Neutrophil (primary cell): ENCODE measurements at regions not wholly inside any gene's neighbourhood (a gene's known extent, or its start where the extent isn't known, plus 50 kb on each side); places are given as distances from the start of the nearest gene placed in this dataset.

Experiments
- H3K27ac ChIP-seq: fragments of 200-600 bp; sonication (generic); 2 replicates; pipeline ENCODE4 v1.5.1; 2016; ENCODE audit warnings: mild to moderate bottlenecking, moderate library complexity
- H3K27me3 ChIP-seq: fragments of 200-600 bp; sonication (generic); 2 replicates; pipeline ENCODE4 v1.6.0; 2016; ENCODE audit warnings: mild to moderate bottlenecking
- H3K36me3 ChIP-seq: fragments of 200-600 bp; sonication (generic); 2 replicates; pipeline ENCODE4 v1.5.1; 2017
- H3K4me1 ChIP-seq, 2 experiments: fragments of 200-600 bp in 1 of 2; sonication (generic) in 1 of 2; 1 replicate in 1 of 2; 2 replicates in 1 of 2; pipeline versions ENCODE4 v1.5.1 to v1.6.1; 2013 to 2016; ENCODE audit warnings: low read depth in 1 of 2, low read length in 1 of 2, mild to moderate bottlenecking in 1 of 2, moderate library complexity in 1 of 2; ENCODE audit not compliant: control insufficient read depth in 1 of 2, insufficient read depth in 1 of 2
- H3K4me3 ChIP-seq, 2 experiments: fragments of 200-600 bp in 1 of 2; sonication (generic) in 1 of 2; 1 replicate in 1 of 2; 2 replicates in 1 of 2; pipeline ENCODE4 v1.5.1; 2013 to 2016; ENCODE audit warnings: low read depth in 1 of 2, low read length in 1 of 2, mild to moderate bottlenecking in 1 of 2, moderate library complexity in 1 of 2
- H3K9me3 ChIP-seq: fragments of 200-600 bp; sonication (generic); 2 replicates; pipeline ENCODE4 v1.5.1; 2016
- CTCF ChIP-seq: fragments of 200-600 bp; sonication (generic); IDR thresholded peaks from 2 replicates; pipeline ENCODE4 v1.5.1; 2016; ENCODE audit warnings: antibody characterized with exemption

- no peak overlapping the region for H3K27ac ChIP-seq
- no peaks in the 10 kb centered on the region for H3K4me1 ChIP-seq
- no peak overlapping the region for H3K4me3 ChIP-seq
- no peaks in the 10 kb centered on the region for H3K36me3 ChIP-seq
- no peaks in the 10 kb centered on the region for H3K9me3 ChIP-seq
- no peak for TF ChIP-seq CTCF
- H3K27me3 ChIP-seq = no peaks in the 10 kb centered on the region
Observed at GRCh38 chr7:33739286-33739685, 166.1 kb upstream of the BMPER start.

GRCh38 chr7:33742521-33742920, 162.8 kb upstream of the BMPER start:
- no peak for TF ChIP-seq CTCF
- Histone ChIP-seq H3K4me3 (no peak overlapping the region), H3K27ac (no peak overlapping the region)

GRCh38 chr7:33742999-33743587, 162.2 kb upstream of the BMPER start:
- TF ChIP-seq CTCF = no peak
- no peaks in the 10 kb centered on the region for H3K36me3 ChIP-seq
- H3K27ac ChIP-seq = no peak overlapping the region
- no peaks in the 10 kb centered on the region for H3K4me1 ChIP-seq
- H3K9me3 ChIP-seq = no peaks in the 10 kb centered on the region
- no peaks in the 10 kb centered on the region for H3K27me3 ChIP-seq
- H3K4me3 ChIP-seq = no peak overlapping the region

More at GRCh38 chr7:33742521-33742920, 162.8 kb upstream of the BMPER start:
- Histone ChIP-seq H3K27me3 (no peaks in the 10 kb centered on the region), H3K4me1 (no peaks in the 10 kb centered on the region), H3K9me3 (no peaks in the 10 kb centered on the region), H3K36me3 (no peaks in the 10 kb centered on the region)

GRCh38 chr7:33743594-33743993, 161.7 kb upstream of the BMPER start:
- TF ChIP-seq CTCF = no peak
- Histone ChIP-seq H3K27ac (no peak overlapping the region), H3K4me3 (no peak overlapping the region), H3K27me3 (no peaks in the 10 kb centered on the region), H3K4me1 (no peaks in the 10 kb centered on the region), H3K9me3 (no peaks in the 10 kb centered on the region), H3K36me3 (no peaks in the 10 kb centered on the region)

DNA sequence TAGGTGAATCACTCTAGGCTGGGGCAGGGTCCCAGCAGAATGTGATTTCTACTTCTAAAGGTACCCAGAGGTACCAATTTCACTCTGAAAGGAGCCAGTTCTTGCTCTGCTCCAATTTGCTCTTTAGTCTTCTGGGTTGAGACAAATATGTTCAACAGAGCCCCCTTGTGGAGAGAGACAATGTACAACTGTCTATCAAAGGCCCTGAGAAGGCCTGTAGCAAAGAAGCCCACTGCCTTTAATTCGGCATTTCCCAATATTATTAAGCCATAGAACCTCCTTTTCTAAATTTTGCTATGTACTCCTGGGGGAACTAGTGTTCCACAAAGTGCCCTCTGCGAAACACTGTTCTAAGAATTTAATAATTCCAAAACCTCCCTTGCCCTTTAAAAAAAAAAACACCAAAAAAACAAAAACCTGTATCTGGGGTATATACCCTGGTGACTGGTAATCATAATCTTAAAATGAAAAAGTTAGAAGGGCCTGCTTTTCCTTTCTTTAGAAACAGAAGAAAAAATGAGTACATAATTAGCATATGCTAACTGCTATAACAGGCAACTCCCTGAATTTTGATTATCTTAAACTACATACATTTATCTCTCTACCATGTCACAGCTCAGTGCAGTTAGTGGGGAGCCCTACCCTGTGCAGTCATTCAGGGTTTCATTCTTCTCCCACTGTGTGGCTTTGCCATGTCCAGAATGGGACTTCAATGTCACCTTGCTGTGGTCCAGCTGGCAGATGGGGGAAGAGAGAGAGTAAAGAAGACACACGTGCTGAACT, 160.9 kb upstream of the BMPER start:
- H3K4me1 ChIP-seq = no peaks in the 10 kb centered on the region
- no peak overlapping the region for H3K27ac ChIP-seq
- no peak overlapping the region for H3K4me3 ChIP-seq
- no peak for TF ChIP-seq CTCF
- H3K36me3 ChIP-seq = no peaks in the 10 kb centered on the region
- no peaks in the 10 kb centered on the region for H3K9me3 ChIP-seq
- H3K27me3 ChIP-seq = no peaks in the 10 kb centered on the region
